GM18520 (cell line): ENCODE measurements at regions not wholly inside any gene's neighbourhood (a gene's known extent, or its start where the extent isn't known, plus 50 kb on each side); places are given as distances from the start of the nearest gene placed in this dataset.
"Not testable (repeated sequence)": the region's sequence is repeated elsewhere in the genome, so short reads cannot be mapped to it uniquely, and the experiment has no call there.

Source experiments
- ATAC-seq: cut with Tn5 transposase; IDR thresholded peaks from one replicate; pipeline ENCODE4 v1.9.1; 2021; ENCODE audit not compliant: unreplicated experiment

GRCh38 chr11:43194459-43194858 lies 117.3 kb upstream of the API5 start:
- not testable (repeated sequence) for ATAC-seq

- no peak for ATAC-seq
These were observed 114.4 kb upstream of the API5 start for GRCh38 chr11:43197379-43197778.

- no peak for ATAC-seq
These were observed 111.8 kb upstream of the API5 start for GRCh38 chr11:43200031-43200430.

DNA sequence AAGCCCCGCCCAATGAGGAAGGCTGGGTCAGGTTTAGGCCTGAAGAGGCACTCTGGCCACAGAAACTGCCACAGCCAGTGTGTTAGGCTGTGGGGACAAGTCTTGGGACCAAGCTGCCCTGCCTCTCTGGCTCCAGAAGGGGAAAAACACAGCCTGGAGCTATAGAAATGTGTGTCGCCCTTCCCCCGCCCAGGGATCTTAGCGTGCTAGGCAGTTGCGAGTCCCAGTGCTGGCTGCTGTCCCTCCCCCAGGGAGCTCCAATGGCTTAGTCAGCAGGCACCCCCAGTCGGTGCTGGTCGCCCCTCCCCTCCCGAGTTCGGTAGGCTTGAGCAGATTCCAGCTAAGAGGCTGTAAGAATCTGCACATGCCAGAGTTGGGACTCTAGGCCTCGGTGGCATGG lies 99.5 kb upstream of the API5 start:
- ATAC-seq = no peak

DNA sequence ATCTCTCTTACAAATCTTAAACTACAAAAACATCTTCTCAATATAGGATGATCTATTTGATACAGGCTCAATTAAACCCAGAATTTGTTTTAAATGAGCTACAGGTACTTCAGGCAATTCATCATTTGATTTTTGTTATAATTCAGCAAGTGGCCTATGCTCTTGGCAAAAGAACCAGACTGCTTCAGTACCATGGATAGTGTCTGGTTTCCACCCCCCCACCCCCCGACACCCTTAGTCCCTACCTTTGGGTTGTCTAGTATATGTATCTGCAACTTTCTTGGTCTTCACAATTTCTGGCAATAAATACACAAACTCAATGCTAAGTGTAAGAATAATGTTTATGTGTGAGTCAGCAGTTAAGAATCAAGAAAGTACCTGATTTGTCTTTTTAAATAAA lies 97.3 kb upstream of the API5 start:
- no peak for ATAC-seq

- no peak for ATAC-seq
These were observed 93.9 kb upstream of the API5 start for GRCh38 chr11:43217849-43218248.

DNA sequence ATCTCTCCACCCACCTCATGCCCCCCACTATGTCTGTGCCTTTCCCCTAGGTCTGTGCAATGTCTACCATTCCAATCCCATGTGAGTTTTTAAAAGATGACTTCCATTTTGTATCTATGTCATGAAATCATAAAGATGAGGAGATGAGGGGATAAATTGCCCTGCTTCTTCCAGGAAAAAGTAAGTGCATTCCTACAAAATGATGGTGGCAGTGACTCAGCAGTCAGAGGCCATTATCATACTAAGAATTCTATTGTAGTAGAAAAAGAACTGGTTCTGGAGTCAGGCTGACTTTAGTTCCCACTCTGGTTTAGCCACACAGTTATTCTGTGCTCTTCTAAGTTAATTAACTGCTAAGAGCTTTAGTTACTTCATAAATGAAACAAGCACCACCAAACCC lies 89.6 kb upstream of the API5 start:
- no peak for ATAC-seq

DNA sequence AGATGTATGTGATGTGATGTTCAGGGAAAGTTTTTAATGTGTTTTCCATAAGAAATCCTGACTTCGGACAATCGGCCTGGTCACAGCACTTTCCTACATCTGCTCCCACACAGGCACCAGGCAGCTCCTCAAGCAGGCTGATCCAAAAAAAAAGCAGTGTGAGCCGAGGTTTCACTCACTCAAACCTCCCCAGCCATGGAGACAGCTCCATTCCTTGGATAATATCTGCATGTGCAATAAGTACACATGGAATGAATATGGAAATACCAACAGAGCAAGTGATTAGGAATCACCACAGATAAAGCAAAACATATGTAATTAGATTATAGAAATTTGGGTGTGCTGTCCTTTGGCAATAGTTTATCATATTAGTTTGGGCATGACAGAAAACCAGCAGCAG lies 88.8 kb upstream of the API5 start:
- ATAC-seq = no peak

GRCh38 chr11:43234881-43235280 lies 76.9 kb upstream of the API5 start:
- no peak for ATAC-seq

DNA sequence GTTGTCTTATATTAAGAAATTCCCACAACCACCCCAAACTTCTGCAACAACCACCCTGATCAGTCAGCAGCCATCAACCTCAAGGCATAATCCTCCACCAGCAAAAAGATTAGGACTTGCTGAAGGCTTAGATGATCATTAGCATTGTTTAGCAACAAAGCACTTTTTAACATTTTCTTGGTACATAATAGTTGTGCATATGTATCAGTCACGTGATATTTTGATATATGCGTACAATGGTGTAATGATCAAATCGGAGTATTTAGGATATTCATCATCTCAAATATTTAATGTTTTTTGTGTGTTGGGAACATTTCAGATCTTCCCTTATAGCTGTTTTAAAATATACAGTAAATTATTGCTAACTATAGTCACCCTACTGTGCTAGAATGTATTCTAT lies 73.5 kb upstream of the API5 start:
- no peak for ATAC-seq

GRCh38 chr11:43239791-43240190 lies 72.0 kb upstream of the API5 start:
- ATAC-seq = no peak

DNA sequence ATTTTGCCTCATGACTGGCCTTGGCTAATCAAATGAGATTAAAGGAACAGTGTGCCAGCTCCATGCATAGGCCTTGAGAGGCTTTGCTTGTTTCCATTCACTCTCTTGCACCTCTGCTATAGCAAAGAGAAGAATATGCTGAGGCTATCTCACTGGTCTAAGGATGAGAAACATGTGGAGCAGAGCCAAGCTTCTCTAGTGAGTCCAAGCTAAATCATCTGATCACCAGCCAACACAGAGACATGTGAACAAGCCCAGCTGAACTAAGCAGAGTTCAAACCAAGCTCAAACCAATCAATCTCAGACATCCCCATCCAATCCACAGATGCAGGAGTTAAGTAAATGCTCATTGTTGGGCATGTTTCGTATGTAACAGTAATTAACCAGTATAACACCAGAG lies 69.4 kb upstream of the API5 start:
- no peak for ATAC-seq

DNA sequence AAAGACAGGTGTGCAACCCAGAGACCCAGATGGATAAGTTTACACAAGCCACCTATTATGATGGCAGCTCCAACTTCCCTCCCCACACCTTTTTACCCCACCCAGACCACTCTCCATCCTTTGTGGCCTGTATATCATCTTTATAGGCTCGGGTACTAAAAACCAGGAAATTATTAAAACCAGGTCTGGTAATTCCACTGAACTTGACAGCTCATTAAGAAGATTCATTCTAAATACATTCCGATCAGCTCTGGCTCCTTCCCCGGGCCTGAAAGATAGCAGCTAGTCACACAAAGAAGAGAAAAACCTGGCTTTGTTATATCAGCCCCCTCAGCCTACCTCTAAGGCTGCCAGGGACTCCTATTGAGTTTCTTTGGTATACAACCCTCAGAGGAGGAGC lies 67.9 kb upstream of the API5 start:
- ATAC-seq = no peak

DNA sequence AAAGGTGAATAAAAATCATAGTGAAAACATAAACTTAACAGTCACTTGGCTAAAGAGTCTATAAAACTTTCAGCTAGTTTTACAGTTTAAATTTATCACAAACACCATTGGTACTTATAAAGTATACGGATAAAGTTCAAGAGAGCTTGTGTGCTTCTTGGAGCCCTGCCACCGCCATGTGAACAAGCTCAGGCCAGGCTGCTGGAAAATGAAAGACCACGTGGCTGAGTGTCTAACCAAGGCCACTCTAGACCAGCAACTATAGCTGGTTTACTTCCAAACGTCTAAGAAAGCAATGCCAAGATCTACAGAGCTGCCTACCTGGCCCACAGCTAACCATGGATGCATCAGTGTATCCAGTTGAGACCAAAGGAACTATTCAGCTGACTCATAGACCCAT lies 66.3 kb upstream of the API5 start:
- no peak for ATAC-seq

- ATAC-seq = no peak
These were observed 61.5 kb upstream of the API5 start for GRCh38 chr11:43250309-43250708.

GRCh38 chr11:43261775-43262174 lies 50.0 kb upstream of the API5 start:
- no peak for ATAC-seq
